Loucy (cell line): ENCODE measurements at regions not wholly inside any gene's neighbourhood (a gene's known extent, or its start where the extent isn't known, plus 50 kb on each side); places are given as distances from the start of the nearest gene placed in this dataset.

Experiments used
- H2AFZ ChIP-seq: fragments of 200-600 bp; sonication (generic); 2 replicates; pipeline ENCODE4 v1.6.0; 2016; ENCODE audit warnings: antibody characterized with exemption, mild to moderate bottlenecking, low read length, moderate library complexity
- H3F3A ChIP-seq: fragments of 200-600 bp; 2 replicates; pipeline ENCODE4 v1.6.0; 2016; ENCODE audit warnings: antibody characterized with exemption, low read depth, mild to moderate bottlenecking
- H3K27me3 ChIP-seq: fragments of 200-600 bp; sonication (generic); 2 replicates; pipeline ENCODE4 v1.6.1; 2014; ENCODE audit warnings: low read length, mild to moderate bottlenecking; ENCODE audit not compliant: insufficient read depth, poor library complexity, severe bottlenecking
- H3K36me3 ChIP-seq: fragments of 200-600 bp; sonication (generic); 2 replicates; pipeline ENCODE4 v1.6.1; 2016; ENCODE audit warnings: low read length; ENCODE audit not compliant: insufficient read depth
- H3K4me1 ChIP-seq: fragments of 200-600 bp; sonication (generic); 2 replicates; pipeline ENCODE4 v1.5.1; 2014; ENCODE audit warnings: low read length, mild to moderate bottlenecking; ENCODE audit not compliant: insufficient read depth, poor library complexity, severe bottlenecking
- H3K4me2 ChIP-seq: fragments of 200-600 bp; sonication (generic); 2 replicates; pipeline ENCODE4 v1.6.0; 2014; ENCODE audit warnings: antibody characterized with exemption, low read length, low read depth, mild to moderate bottlenecking; ENCODE audit not compliant: poor library complexity, severe bottlenecking
- H3K4me3 ChIP-seq: fragments of 200-600 bp; sonication (generic); 2 replicates; pipeline ENCODE4 v1.5.1; 2014; ENCODE audit warnings: low read length, mild to moderate bottlenecking, mixed read lengths; ENCODE audit not compliant: poor library complexity, severe bottlenecking
- H3K79me2 ChIP-seq: fragments of 200-600 bp; sonication (generic); 2 replicates; pipeline ENCODE4 v1.6.1; 2014; ENCODE audit warnings: low read length; ENCODE audit not compliant: insufficient read depth
- H3K9ac ChIP-seq: fragments of 200-600 bp; sonication (generic); 2 replicates; pipeline ENCODE4 v1.6.0; 2014; ENCODE audit warnings: mild to moderate bottlenecking, low read depth, low read length, moderate library complexity; ENCODE audit not compliant: poor library complexity, severe bottlenecking
- H3K9me2 ChIP-seq: fragments of 200-600 bp; sonication (generic); replicated peaks from 2 replicates; pipeline ENCODE4 v1.6.1; 2016; ENCODE audit warnings: low read depth, low read length, mixed read lengths
- H3K9me3 ChIP-seq: fragments of 200-600 bp; sonication (generic); 2 replicates; pipeline ENCODE4 v1.6.1; 2014; ENCODE audit warnings: mild to moderate bottlenecking, antibody characterized with exemption, low read length, low read depth; ENCODE audit not compliant: insufficient read depth
- H4K20me1 ChIP-seq: fragments of 200-600 bp; sonication (generic); 2 replicates; pipeline ENCODE4 v1.6.0; 2014; ENCODE audit warnings: antibody characterized with exemption, low read length, mild to moderate bottlenecking; ENCODE audit not compliant: insufficient read depth, poor library complexity, severe bottlenecking
- CTCF ChIP-seq: fragments of 200-600 bp; sonication (generic); conservative IDR thresholded peaks from 2 replicates; pipeline ENCODE4 v1.5.1; 2014; ENCODE audit warnings: mild to moderate bottlenecking, antibody characterized with exemption, low read length
- EZH2phosphoT487 ChIP-seq: fragments of 200-600 bp; IDR thresholded peaks from 2 replicates; pipeline ENCODE4 v1.6.1; 2018; ENCODE audit warnings: antibody characterized with exemption, mild to moderate bottlenecking, moderate library complexity, borderline replicate concordance

GRCh38 chr4:159481936-159482335 is 379.1 kb downstream of the RAPGEF2 start:
- H3K4me1 ChIP-seq = no peaks in the 10 kb centered on the region

GRCh38 chr4:159483110-159483781 is 380.4 kb downstream of the RAPGEF2 start:
- Histone ChIP-seq H2AFZ (no peak overlapping the region), H3K4me2 (no peak overlapping the region), H3F3A (no peaks in the 10 kb centered on the region), H3K36me3 (no peaks in the 10 kb centered on the region), H3K27me3 (peaks cover 9% of the 10 kb centered on the region), H3K9ac (no peak overlapping the region), H3K9me2 (no peaks in the 10 kb centered on the region), H3K9me3 (no peaks in the 10 kb centered on the region), H3K79me2 (no peaks in the 10 kb centered on the region), H3K4me3 (no peak overlapping the region), H4K20me1 (no peaks in the 10 kb centered on the region), H3K4me1 (no peaks in the 10 kb centered on the region)
- TF ChIP-seq EZH2phosphoT487 = no peak
- no peak for TF ChIP-seq CTCF

More at GRCh38 chr4:159481936-159482335, 379.1 kb downstream of the RAPGEF2 start:
- H3K4me3 ChIP-seq = no peak overlapping the region
- no peaks in the 10 kb centered on the region for H3K36me3 ChIP-seq
- no peaks in the 10 kb centered on the region for H4K20me1 ChIP-seq
- H2AFZ ChIP-seq = no peak overlapping the region
- no peaks in the 10 kb centered on the region for H3K9me3 ChIP-seq
- no peaks in the 10 kb centered on the region for H3K9me2 ChIP-seq
- TF ChIP-seq EZH2phosphoT487 (no peak), CTCF (no peak)
- peaks cover 9% of the 10 kb centered on the region for H3K27me3 ChIP-seq
- H3K79me2 ChIP-seq = no peaks in the 10 kb centered on the region
- no peak overlapping the region for H3K4me2 ChIP-seq
- no peak overlapping the region for H3K9ac ChIP-seq
- no peaks in the 10 kb centered on the region for H3F3A ChIP-seq

GRCh38 chr4:159483782-159484741 is 381.2 kb downstream of the RAPGEF2 start:
- H3K36me3 ChIP-seq = no peaks in the 10 kb centered on the region
- no peaks in the 10 kb centered on the region for H3K4me1 ChIP-seq
- peaks cover 9% of the 10 kb centered on the region for H3K27me3 ChIP-seq
- no peaks in the 10 kb centered on the region for H3K9me2 ChIP-seq
- H2AFZ ChIP-seq = no peak overlapping the region
- no peak overlapping the region for H3K4me3 ChIP-seq
- no peak overlapping the region for H3K9ac ChIP-seq
- H3K9me3 ChIP-seq = no peaks in the 10 kb centered on the region
- H3K79me2 ChIP-seq = no peaks in the 10 kb centered on the region
- no peaks in the 10 kb centered on the region for H3F3A ChIP-seq
- TF ChIP-seq CTCF = no peak
- TF ChIP-seq EZH2phosphoT487 = no peak
- H4K20me1 ChIP-seq = no peaks in the 10 kb centered on the region
- no peak overlapping the region for H3K4me2 ChIP-seq
